Panc1 (cell line): ENCODE measurements at regions not wholly inside any gene's neighbourhood (a gene's known extent, or its start where the extent isn't known, plus 50 kb on each side); places are given as distances from the start of the nearest gene placed in this dataset.

Experiments used
- POLR2AphosphoS5 ChIP-seq: IDR thresholded peaks from 2 replicates; pipeline ENCODE4 v1.6.1; 2012; ENCODE audit warnings: mild to moderate bottlenecking, low read depth, low read length, moderate library complexity
- REST ChIP-seq, 2 experiments: IDR thresholded peaks; 2 replicates each; pipeline ENCODE4 v1.6.1; 2011 to 2012; ENCODE audit warnings: low read depth in 2 of 2, control low read depth in 1 of 2, low read length in 1 of 2, mild to moderate bottlenecking in 1 of 2, moderate library complexity in 1 of 2; ENCODE audit not compliant: insufficient read depth in 1 of 2
- SIN3A ChIP-seq: IDR thresholded peaks from 2 replicates; pipeline ENCODE4 v1.6.1; 2012; ENCODE audit warnings: low read depth, mild to moderate bottlenecking, low read length, moderate library complexity, borderline replicate concordance; ENCODE audit not compliant: insufficient read depth
- TCF7L2 ChIP-seq: IDR thresholded peaks from 2 replicates; pipeline ENCODE4 v1.6.1; 2011; ENCODE audit warnings: mild to moderate bottlenecking, low read depth, low read length, inconsistent platforms
- TF ChIP-seq, protein P1 (sequence below): fragments of 450-650 bp; IDR thresholded peaks from 2 replicates; pipeline ENCODE4 v1.5.1; 2017; ENCODE audit warnings: mild to moderate bottlenecking

DNA sequence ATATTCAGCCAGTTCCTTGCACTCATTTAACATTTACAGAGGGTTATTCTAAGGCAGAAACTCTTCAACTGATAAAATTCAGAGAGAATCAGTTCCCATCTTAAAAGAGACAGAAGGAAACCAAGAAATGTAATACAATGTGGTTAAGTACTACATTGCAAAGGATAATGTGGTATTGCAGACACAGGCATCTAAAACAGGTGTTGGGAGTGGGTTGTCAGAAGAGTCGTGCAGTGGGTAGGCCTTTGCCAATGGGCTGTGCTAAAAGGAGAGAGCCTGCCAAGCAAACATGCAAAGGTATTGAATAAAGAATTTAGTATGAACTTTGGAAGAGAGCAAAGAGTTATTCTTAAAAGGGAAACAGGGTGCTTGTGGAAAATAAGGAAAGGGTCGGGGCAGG lies 1044.4 kb upstream of the DIAPH2 start:
- TF ChIP-seq, protein P1, sequence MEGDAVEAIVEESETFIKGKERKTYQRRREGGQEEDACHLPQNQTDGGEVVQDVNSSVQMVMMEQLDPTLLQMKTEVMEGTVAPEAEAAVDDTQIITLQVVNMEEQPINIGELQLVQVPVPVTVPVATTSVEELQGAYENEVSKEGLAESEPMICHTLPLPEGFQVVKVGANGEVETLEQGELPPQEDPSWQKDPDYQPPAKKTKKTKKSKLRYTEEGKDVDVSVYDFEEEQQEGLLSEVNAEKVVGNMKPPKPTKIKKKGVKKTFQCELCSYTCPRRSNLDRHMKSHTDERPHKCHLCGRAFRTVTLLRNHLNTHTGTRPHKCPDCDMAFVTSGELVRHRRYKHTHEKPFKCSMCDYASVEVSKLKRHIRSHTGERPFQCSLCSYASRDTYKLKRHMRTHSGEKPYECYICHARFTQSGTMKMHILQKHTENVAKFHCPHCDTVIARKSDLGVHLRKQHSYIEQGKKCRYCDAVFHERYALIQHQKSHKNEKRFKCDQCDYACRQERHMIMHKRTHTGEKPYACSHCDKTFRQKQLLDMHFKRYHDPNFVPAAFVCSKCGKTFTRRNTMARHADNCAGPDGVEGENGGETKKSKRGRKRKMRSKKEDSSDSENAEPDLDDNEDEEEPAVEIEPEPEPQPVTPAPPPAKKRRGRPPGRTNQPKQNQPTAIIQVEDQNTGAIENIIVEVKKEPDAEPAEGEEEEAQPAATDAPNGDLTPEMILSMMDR = no peak
- TF ChIP-seq POLR2AphosphoS5 (no peak), TCF7L2 (no peak), REST (IDR thresholded peaks at IDR 0.05; ENCODE audit: insufficient read depth in 1 of 2, low read depth in 2 of 2, low read length in 1 of 2) (no peak), SIN3A (no peak)
